ENCODE measurements at regions not wholly inside any gene's neighbourhood (a gene's known extent, or its start where the extent isn't known, plus 50 kb on each side); places are given as distances from the start of the nearest gene placed in this dataset.

DNA sequence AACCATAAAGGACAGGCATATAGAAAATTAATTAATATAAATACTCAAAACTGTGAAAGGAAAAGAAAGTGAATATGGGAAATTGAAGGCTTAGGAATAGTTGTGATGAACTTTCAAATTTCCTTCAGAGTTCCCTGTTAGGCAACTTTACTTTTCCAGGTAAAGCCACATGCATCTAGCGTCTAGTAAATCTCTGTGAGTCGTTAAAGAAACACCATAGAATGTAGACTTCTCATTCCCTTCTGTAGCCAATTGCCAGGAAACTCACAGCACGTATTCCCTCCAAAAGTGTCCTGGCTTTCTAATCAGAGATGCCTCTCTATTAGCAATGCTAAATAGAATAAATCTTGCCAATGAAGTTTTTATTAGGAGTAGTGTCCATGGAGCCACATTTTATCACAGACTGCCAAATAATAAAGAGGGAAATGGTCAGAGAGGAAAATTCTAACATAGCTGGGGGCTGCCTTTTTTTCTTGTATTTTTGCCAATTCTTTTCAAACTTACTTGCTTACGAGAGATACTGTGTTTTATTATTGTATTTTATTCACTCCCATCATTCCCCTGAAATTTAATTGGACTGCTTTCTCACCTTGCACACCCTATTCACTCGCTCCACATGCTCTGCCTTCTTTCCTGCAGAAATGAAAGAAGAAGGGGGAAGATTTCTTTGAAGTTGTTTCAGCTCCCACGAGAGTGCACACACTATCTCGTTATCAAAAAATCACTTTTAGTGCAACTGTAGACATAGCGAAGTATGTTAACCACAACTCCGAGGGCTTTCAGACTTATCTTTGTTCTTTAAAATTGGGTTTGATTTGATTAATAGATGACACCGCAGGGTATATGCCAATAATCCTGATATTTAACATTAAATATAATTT is 439.0 kb downstream of the CSNK1G3 start:
- TF ChIP-seq, protein P1, sequence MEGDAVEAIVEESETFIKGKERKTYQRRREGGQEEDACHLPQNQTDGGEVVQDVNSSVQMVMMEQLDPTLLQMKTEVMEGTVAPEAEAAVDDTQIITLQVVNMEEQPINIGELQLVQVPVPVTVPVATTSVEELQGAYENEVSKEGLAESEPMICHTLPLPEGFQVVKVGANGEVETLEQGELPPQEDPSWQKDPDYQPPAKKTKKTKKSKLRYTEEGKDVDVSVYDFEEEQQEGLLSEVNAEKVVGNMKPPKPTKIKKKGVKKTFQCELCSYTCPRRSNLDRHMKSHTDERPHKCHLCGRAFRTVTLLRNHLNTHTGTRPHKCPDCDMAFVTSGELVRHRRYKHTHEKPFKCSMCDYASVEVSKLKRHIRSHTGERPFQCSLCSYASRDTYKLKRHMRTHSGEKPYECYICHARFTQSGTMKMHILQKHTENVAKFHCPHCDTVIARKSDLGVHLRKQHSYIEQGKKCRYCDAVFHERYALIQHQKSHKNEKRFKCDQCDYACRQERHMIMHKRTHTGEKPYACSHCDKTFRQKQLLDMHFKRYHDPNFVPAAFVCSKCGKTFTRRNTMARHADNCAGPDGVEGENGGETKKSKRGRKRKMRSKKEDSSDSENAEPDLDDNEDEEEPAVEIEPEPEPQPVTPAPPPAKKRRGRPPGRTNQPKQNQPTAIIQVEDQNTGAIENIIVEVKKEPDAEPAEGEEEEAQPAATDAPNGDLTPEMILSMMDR (IDR thresholded peaks at IDR 0.05 in 4 of 5, conservative IDR thresholded peaks at IDR 0.05 in 1 of 5): no peak
- TF ChIP-seq POLR2A (IDR thresholded peaks at IDR 0.05): no peak

Measured in gastrocnemius medialis (tissue), 4 donors.